ENCODE measurements at regions not wholly inside any gene's neighbourhood (a gene's known extent, or its start where the extent isn't known, plus 50 kb on each side); places are given as distances from the start of the nearest gene placed in this dataset.

DNA sequence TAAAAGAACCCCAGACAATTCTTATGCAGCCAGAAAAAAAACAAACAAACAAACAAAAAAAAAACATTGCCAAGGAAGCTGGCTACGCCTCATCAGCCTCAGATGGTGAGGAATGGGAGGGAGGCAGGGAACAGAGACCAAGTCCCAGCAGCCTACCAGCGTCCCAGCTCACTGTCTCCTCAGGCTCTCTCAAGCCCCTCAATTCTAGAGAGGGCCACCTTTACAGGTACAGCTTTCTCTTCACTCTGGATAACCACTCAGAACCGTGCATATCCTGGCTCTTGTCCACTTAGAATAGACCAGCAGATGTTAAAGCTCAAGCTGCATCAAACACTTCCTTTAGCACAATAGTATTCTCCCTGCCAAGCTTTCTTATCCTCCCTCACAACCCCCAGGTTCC is 263.1 kb upstream of the CHAC2 start (continued):
- TF ChIP-seq, protein P1, sequence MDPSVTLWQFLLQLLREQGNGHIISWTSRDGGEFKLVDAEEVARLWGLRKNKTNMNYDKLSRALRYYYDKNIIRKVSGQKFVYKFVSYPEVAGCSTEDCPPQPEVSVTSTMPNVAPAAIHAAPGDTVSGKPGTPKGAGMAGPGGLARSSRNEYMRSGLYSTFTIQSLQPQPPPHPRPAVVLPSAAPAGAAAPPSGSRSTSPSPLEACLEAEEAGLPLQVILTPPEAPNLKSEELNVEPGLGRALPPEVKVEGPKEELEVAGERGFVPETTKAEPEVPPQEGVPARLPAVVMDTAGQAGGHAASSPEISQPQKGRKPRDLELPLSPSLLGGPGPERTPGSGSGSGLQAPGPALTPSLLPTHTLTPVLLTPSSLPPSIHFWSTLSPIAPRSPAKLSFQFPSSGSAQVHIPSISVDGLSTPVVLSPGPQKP (IDR thresholded peaks at IDR 0.05; ENCODE audit: low read depth, low read length): no peak
- no peak for TF ChIP-seq BHLHE40 (IDR thresholded peaks at IDR 0.05; ENCODE audit: low read depth, low read length)

DNA sequence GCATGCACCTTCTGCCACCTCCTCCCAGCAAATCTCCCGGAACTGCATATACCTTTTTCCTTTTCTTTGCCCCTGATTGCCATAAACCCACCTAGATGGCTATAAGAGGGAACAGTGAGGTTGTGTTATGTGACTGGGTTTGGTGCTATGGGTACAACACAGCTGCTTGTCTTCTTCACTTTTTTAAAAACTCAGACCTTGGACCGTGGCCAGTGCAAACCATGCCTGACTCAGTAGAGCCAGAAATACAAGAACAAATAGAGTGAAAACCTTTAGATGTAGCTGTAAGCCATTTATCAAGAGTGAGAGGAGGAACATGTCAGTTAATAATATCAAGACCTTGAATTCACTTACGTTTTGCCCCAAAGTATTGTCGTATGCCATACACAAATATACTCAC is 267.4 kb upstream of the CHAC2 start:
- Histone ChIP-seq H3K27ac (no peak overlapping the region), H3K4me1 (no peaks in the 10 kb centered on the region; the same call in 2 of the 3 replicates), H3K4me3 (no peak overlapping the region), H3K4me2 (no peak overlapping the region), H3K9me3 (no peaks in the 10 kb centered on the region)
- ChIA-PET POLR2A (no interaction called here), CTCF (no interaction called here)
- 38% methylated on average over 4 of the region's 4 CpGs for WGBS (ENCODE audit: missing lambda C conversion rate)
- TF ChIP-seq TP53 (CRISPR knock-in tag; IDR thresholded peaks at IDR 0.05): no peak
- TF ChIP-seq GATA3 (IDR thresholded peaks at IDR 0.05; ENCODE audit: borderline replicate concordance): no peak
- no peak for TF ChIP-seq HOXB13 (CRISPR knock-in tag; IDR thresholded peaks at IDR 0.05; ENCODE audit: low read depth)
- no peak for TF ChIP-seq KDM5A (IDR thresholded peaks at IDR 0.05)
- TF ChIP-seq, protein P2, sequence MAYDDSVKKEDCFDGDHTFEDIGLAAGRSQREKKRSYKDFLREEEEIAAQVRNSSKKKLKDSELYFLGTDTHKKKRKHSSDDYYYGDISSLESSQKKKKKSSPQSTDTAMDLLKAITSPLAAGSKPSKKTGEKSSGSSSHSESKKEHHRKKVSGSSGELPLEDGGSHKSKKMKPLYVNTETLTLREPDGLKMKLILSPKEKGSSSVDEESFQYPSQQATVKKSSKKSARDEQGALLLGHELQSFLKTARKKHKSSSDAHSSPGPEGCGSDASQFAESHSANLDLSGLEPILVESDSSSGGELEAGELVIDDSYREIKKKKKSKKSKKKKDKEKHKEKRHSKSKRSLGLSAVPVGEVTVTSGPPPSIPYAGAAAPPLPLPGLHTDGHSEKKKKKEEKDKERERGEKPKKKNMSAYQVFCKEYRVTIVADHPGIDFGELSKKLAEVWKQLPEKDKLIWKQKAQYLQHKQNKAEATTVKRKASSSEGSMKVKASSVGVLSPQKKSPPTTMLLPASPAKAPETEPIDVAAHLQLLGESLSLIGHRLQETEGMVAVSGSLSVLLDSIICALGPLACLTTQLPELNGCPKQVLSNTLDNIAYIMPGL (CRISPR knock-in tag; IDR thresholded peaks at IDR 0.05; ENCODE audit: borderline replicate concordance): no peak
- no peak for TF ChIP-seq MAFK (IDR thresholded peaks at IDR 0.05; ENCODE audit: partially characterized antibody)
- no peak for TF ChIP-seq HDAC2 (IDR thresholded peaks at IDR 0.05)
- DNase-seq (ENCODE audit: low read depth in 1 of 2, low spot score in 1 of 2) (no peak), ATAC-seq (no peak), FAIRE-seq (no peak)

DNA sequence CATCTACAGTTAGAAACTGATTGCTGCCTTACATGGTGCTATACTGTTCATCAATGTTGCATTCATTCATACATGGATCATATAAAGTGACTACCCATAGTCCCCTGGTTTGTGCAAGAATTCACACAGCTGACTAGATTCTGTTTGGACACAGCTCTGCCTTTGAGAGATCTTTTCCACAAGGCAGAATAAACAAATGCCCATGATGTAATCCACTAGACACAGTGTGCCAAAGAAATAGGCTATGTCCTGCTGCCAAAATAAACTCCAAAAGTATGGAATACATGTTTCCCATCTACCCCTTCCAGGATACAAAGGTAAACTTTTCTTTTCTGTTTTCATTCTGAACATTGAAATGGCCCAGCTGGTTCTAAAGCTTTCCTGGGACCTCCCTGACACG is 269.4 kb upstream of the CHAC2 start:
- TF ChIP-seq EHF (CRISPR knock-in tag; IDR thresholded peaks at IDR 0.05): no peak
- TF ChIP-seq, protein P3, sequence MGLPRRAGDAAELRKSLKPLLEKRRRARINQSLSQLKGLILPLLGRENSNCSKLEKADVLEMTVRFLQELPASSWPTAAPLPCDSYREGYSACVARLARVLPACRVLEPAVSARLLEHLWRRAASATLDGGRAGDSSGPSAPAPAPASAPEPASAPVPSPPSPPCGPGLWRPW (IDR thresholded peaks at IDR 0.05): no peak
- no peak for TF ChIP-seq FOSL2 (IDR thresholded peaks at IDR 0.05)
- no peak for TF ChIP-seq FOSL2 (CRISPR knock-in tag; IDR thresholded peaks at IDR 0.05)
- no peak for TF ChIP-seq PHF8 (IDR thresholded peaks at IDR 0.05; ENCODE audit: borderline replicate concordance, low read depth)
- no peak for TF ChIP-seq HOXB5 (CRISPR knock-in tag; IDR thresholded peaks at IDR 0.05)
- TF ChIP-seq KDM1A (IDR thresholded peaks at IDR 0.05; ENCODE audit: low read depth): no peak
- TF ChIP-seq ZNF302 (CRISPR knock-in tag; IDR thresholded peaks at IDR 0.05): no peak
- no peak for TF ChIP-seq POLR2AphosphoS2 (conservative IDR thresholded peaks at IDR 0.05; ENCODE audit: low read length)
- TF ChIP-seq JUNB (IDR thresholded peaks at IDR 0.05): no peak
- no peak overlapping the region for H3K4me3 ChIP-seq
- H3K9me3 ChIP-seq: no peaks in the 10 kb centered on the region
- WGBS (ENCODE audit: missing lambda C conversion rate): 14% methylated on average over 1 of the region's 1 CpG
- ATAC-seq (no peak), FAIRE-seq (no peak), DNase-seq (ENCODE audit: low read depth in 1 of 2, low spot score in 1 of 2) (no peak)
- CTCF ChIA-PET: no interaction called here
- H3K4me2 ChIP-seq: no peak overlapping the region
- POLR2A ChIA-PET: no interaction called here
- H3K27ac ChIP-seq: no peak overlapping the region
- no peaks in the 10 kb centered on the region; the same call in 2 of the 3 replicates for H3K4me1 ChIP-seq

DNA sequence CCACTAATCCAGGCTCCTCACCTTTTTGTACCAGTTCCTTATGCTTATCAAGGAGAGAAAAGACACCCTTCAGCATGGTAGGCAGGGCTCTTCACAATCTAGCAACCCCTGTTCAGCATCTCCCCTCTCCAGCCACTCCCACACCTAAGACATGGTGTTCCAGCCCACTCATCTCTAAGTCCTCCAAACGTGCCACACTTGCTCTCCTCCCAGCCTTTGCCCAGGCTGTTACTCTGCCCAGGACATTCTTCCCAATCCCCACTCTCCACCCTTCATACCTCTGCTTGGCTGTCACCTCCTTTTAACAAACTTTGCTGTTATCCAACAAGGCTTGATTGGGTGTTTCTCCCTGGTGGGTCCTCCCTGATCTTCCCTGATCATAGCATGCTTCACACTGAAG is 270.6 kb upstream of the CHAC2 start:
- 3% methylated on average over 1 of the region's 1 CpG for WGBS (ENCODE audit: missing lambda C conversion rate)
- H3K27ac ChIP-seq: no peak overlapping the region
- H3K4me1 ChIP-seq: no peaks in the 10 kb centered on the region; the same call in 2 of the 3 replicates
- FAIRE-seq: no peak
- H3K9me3 ChIP-seq: no peaks in the 10 kb centered on the region
- H3K4me3 ChIP-seq: no peak overlapping the region
- ChIA-PET POLR2A (no interaction called here), CTCF (no interaction called here)
- DNase-seq (ENCODE audit: low read depth in 1 of 2, low spot score in 1 of 2): no peak
- no peak for ATAC-seq
- no peak overlapping the region for H3K4me2 ChIP-seq
- no peak for TF ChIP-seq NPAS2 (CRISPR knock-in tag; IDR thresholded peaks at IDR 0.05; ENCODE audit: borderline replicate concordance)
- TF ChIP-seq, protein P4, sequence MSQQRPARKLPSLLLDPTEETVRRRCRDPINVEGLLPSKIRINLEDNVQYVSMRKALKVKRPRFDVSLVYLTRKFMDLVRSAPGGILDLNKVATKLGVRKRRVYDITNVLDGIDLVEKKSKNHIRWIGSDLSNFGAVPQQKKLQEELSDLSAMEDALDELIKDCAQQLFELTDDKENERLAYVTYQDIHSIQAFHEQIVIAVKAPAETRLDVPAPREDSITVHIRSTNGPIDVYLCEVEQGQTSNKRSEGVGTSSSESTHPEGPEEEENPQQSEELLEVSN (IDR thresholded peaks at IDR 0.05; ENCODE audit: borderline replicate concordance, low read depth): no peak
- TF ChIP-seq, protein P5, sequence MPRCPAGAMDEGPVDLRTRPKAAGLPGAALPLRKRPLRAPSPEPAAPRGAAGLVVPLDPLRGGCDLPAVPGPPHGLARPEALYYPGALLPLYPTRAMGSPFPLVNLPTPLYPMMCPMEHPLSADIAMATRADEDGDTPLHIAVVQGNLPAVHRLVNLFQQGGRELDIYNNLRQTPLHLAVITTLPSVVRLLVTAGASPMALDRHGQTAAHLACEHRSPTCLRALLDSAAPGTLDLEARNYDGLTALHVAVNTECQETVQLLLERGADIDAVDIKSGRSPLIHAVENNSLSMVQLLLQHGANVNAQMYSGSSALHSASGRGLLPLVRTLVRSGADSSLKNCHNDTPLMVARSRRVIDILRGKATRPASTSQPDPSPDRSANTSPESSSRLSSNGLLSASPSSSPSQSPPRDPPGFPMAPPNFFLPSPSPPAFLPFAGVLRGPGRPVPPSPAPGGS (IDR thresholded peaks at IDR 0.05): no peak
- TF ChIP-seq NR3C1 (IDR thresholded peaks at IDR 0.05): no peak
- TF ChIP-seq, protein P6, sequence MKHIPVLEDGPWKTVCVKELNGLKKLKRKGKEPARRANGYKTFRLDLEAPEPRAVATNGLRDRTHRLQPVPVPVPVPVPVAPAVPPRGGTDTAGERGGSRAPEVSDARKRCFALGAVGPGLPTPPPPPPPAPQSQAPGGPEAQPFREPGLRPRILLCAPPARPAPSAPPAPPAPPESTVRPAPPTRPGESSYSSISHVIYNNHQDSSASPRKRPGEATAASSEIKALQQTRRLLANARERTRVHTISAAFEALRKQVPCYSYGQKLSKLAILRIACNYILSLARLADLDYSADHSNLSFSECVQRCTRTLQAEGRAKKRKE (CRISPR knock-in tag; IDR thresholded peaks at IDR 0.05; ENCODE audit: low read depth): no peak
- no peak for TF ChIP-seq RCOR1 (IDR thresholded peaks at IDR 0.05; ENCODE audit: low read depth, low read length)
- TF ChIP-seq ZFP36 (IDR thresholded peaks at IDR 0.05; ENCODE audit: borderline replicate concordance, partially characterized antibody): no peak
- no peak for TF ChIP-seq CEBPB (IDR thresholded peaks at IDR 0.05)
- TF ChIP-seq HOXA7 (CRISPR knock-in tag; IDR thresholded peaks at IDR 0.05): no peak
- TF ChIP-seq EHF (CRISPR knock-in tag; IDR thresholded peaks at IDR 0.05): no peak
- TF ChIP-seq JUNB (IDR thresholded peaks at IDR 0.05): no peak
- TF ChIP-seq TP53 (CRISPR knock-in tag; IDR thresholded peaks at IDR 0.05): no peak

Data from A549 (cell line).